ENCODE measurements at regions not wholly inside any gene's neighbourhood (a gene's known extent, or its start where the extent isn't known, plus 50 kb on each side); places are given as distances from the start of the nearest gene placed in this dataset.
"Not testable (repeated sequence)": the region's sequence is repeated elsewhere in the genome, so short reads cannot be mapped to it uniquely, and the experiment has no call there.

GRCh38 chr4:189631568-189631916 is 309.1 kb upstream of the FRG1 start:
- DNase-seq (ENCODE audit: low spot score in 2 of 2, unreplicated experiment in 2 of 2); H3K4me3 Mint-ChIP-seq; H3K4me1 Mint-ChIP-seq; H3K36me3 Mint-ChIP-seq; H3K27me3 Mint-ChIP-seq (ENCODE audit: low read depth); H3K27ac Mint-ChIP-seq: not testable (repeated sequence)
- H3K9me3 Mint-ChIP-seq = peaks cover 21% of the 10 kb centered on the region

GRCh38 chr4:189650436-189650835 is 290.2 kb upstream of the FRG1 start:
- H3K9me3 Mint-ChIP-seq = peaks cover 20% of the 10 kb centered on the region
- not testable (repeated sequence) for H3K4me1 Mint-ChIP-seq; H3K4me3 Mint-ChIP-seq; H3K36me3 Mint-ChIP-seq; H3K27ac Mint-ChIP-seq; DNase-seq (ENCODE audit: low spot score in 2 of 2, unreplicated experiment in 2 of 2); H3K27me3 Mint-ChIP-seq (ENCODE audit: low read depth)

GRCh38 chr4:189653130-189653653 is 287.5 kb upstream of the FRG1 start:
- not testable (repeated sequence) for H3K36me3 Mint-ChIP-seq; DNase-seq (ENCODE audit: low spot score in 2 of 2, unreplicated experiment in 2 of 2); H3K27me3 Mint-ChIP-seq (ENCODE audit: low read depth); H3K27ac Mint-ChIP-seq; H3K4me3 Mint-ChIP-seq; H3K4me1 Mint-ChIP-seq
- H3K9me3 Mint-ChIP-seq = peaks cover 18% of the 10 kb centered on the region

- H3K9me3 Mint-ChIP-seq = peaks cover 22% of the 10 kb centered on the region
- not testable (repeated sequence) for H3K27me3 Mint-ChIP-seq (ENCODE audit: low read depth); H3K36me3 Mint-ChIP-seq; H3K4me1 Mint-ChIP-seq; DNase-seq (ENCODE audit: low spot score in 2 of 2, unreplicated experiment in 2 of 2); H3K27ac Mint-ChIP-seq; H3K4me3 Mint-ChIP-seq
Measured at GRCh38 chr4:189653983-189654382, 286.7 kb upstream of the FRG1 start.

GRCh38 chr4:189654396-189654795 is 286.3 kb upstream of the FRG1 start:
- H3K4me1 Mint-ChIP-seq; H3K36me3 Mint-ChIP-seq; H3K4me3 Mint-ChIP-seq; H3K27ac Mint-ChIP-seq; H3K27me3 Mint-ChIP-seq (ENCODE audit: low read depth); DNase-seq (ENCODE audit: low spot score in 2 of 2, unreplicated experiment in 2 of 2): not testable (repeated sequence)
- peaks cover 23% of the 10 kb centered on the region for H3K9me3 Mint-ChIP-seq

- DNase-seq (ENCODE audit: low spot score in 2 of 2, unreplicated experiment in 2 of 2); H3K27me3 Mint-ChIP-seq (ENCODE audit: low read depth); H3K36me3 Mint-ChIP-seq; H3K4me1 Mint-ChIP-seq; H3K4me3 Mint-ChIP-seq; H3K27ac Mint-ChIP-seq: not testable (repeated sequence)
- H3K9me3 Mint-ChIP-seq = peaks cover 19% of the 10 kb centered on the region
Measured at GRCh38 chr4:189655817-189656216, 284.9 kb upstream of the FRG1 start.

GRCh38 chr4:189656641-189657040 is 284.0 kb upstream of the FRG1 start:
- DNase-seq (ENCODE audit: low spot score in 2 of 2, unreplicated experiment in 2 of 2) = no peak
- TF ChIP-seq CTCF (IDR thresholded peaks at IDR 0.05; ENCODE audit: unreplicated experiment) = no peak
- Mint-ChIP-seq H3K4me1 (no peaks in the 10 kb centered on the region), H3K4me3 (no peak overlapping the region), H3K9me3 (peaks cover 14% of the 10 kb centered on the region), H3K27ac (no peak overlapping the region), H3K27me3 (ENCODE audit: low read depth) (peaks cover 2% of the 10 kb centered on the region), H3K36me3 (no peaks in the 10 kb centered on the region)

GRCh38 chr4:189658259-189658658 is 282.4 kb upstream of the FRG1 start:
- H3K27ac Mint-ChIP-seq, H3K4me3 Mint-ChIP-seq: not testable (repeated sequence)

GRCh38 chr4:189658831-189659230 is 281.8 kb upstream of the FRG1 start:
- DNase-seq (ENCODE audit: low spot score in 2 of 2, unreplicated experiment in 2 of 2); H3K4me3 Mint-ChIP-seq; H3K27ac Mint-ChIP-seq; H3K27me3 Mint-ChIP-seq (ENCODE audit: low read depth); H3K36me3 Mint-ChIP-seq; H3K4me1 Mint-ChIP-seq: not testable (repeated sequence)
- H3K9me3 Mint-ChIP-seq = peaks cover 10% of the 10 kb centered on the region

More at GRCh38 chr4:189658259-189658658, 282.4 kb upstream of the FRG1 start:
- DNase-seq (ENCODE audit: low spot score in 2 of 2, unreplicated experiment in 2 of 2); H3K27me3 Mint-ChIP-seq (ENCODE audit: low read depth); H3K4me1 Mint-ChIP-seq; H3K36me3 Mint-ChIP-seq: not testable (repeated sequence)
- peaks cover 10% of the 10 kb centered on the region for H3K9me3 Mint-ChIP-seq

- H3K9me3 Mint-ChIP-seq = peaks cover 11% of the 10 kb centered on the region
- H3K27me3 Mint-ChIP-seq (ENCODE audit: low read depth) = peaks cover 2% of the 10 kb centered on the region
- H3K27ac Mint-ChIP-seq = no peak overlapping the region
- no peak for DNase-seq (ENCODE audit: low spot score in 2 of 2, unreplicated experiment in 2 of 2)
- H3K4me3 Mint-ChIP-seq = no peak overlapping the region
- H3K4me1 Mint-ChIP-seq = no peaks in the 10 kb centered on the region
- no peak for TF ChIP-seq CTCF (IDR thresholded peaks at IDR 0.05; ENCODE audit: unreplicated experiment)
- H3K36me3 Mint-ChIP-seq = no peaks in the 10 kb centered on the region
Measured at GRCh38 chr4:189659287-189659686, 281.4 kb upstream of the FRG1 start.
